ENCODE measurements at regions not wholly inside any gene's neighbourhood (a gene's known extent, or its start where the extent isn't known, plus 50 kb on each side); places are given as distances from the start of the nearest gene placed in this dataset.

DNA sequence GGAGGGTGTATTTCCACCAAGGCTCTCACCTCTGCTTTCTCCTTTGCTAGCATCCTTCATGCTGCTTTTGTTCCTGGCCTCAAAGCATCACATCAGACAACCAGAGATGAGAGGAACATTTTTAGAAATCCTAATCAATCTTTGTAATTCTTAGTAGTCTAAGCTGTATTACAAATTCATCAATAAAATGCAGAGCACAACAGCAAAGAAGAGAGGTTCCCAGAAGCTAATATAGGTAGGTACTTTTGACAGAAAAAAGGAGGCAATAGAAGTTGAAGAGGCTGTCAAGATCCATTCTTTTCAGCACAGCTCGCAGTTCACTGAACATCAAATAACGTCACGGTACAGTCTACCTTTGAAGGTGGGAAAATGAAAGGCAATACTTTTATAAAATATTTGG, 265.2 kb upstream of the SYT1 start:
- DNase-seq, result no peak

DNA sequence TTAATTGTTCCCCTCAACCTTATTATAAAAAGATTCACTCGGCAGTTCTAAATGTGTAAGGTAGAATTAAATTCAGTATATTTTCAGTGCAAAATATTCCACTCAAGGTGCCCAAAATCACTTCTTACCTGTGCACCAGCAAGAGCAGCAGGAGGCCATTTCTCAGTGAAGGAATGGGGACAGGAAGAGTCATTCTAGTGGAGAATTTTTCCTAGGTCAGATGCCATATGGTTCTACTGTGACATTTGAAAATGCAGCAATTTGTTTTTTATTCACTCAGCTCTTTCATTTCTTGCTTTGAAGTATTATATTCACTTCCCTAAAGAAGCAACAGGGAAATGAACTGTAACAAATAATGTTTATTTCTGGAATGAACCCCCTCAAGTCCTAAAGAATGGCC, 264.0 kb upstream of the SYT1 start:
- no peak for DNase-seq

DNA sequence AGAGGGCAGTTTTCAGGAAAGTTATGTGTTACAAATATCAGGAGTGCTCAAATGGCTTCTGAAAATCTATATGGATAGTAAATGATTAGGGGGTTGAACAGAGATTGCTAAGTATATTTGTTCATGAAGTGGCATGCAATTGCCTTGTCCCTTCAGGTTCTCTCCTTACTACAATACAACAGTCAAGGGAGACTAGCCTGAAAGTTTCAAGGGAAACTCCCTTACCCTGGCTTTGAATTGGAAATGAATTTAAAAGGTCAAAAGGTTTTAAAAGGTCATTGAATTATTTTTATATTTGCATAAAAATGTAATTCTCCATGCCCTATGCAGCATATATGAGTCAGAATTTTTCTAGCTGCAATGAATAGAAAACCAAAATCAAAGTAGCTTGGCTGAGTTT, 253.1 kb upstream of the SYT1 start:
- DNase-seq, result no peak

DNA sequence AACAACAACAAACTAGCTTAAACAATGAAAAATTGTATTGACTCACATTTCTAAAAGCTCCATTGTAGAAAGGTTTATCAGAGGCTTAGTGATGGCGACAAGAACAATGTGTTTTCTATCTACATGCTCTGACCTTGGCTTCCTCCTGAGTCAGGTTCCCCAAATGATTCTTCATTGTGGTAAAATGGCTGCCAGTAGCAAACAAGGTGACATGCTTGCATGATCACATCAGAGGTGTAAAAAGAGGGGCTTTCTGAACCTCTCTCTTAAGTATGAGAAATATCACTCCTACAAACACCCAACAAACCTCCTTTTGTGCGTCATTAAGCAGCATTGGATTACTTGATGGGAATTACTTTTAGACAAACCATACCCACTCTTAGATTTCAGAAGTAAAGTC, 252.4 kb upstream of the SYT1 start:
- no peak for DNase-seq

DNA sequence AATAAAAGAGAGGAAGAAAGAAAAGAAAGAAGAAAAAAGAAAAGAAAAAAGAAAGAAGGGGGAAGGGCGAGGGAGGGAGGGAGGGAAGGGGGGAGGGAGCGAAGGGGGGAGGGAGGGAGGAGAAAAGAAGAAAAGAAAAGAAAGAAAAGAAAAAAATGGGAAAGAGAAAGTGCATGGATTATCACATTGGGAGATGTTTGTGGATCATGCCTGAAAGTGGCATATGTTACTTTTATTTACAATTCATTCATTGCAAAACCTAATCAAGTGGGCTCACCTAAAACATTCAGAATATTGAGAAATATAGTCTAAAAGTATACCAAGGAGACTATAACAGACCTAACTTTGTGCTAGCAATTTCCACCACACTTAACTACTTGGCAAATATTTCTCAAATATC, 246.9 kb upstream of the SYT1 start:
- no peak for DNase-seq

DNA sequence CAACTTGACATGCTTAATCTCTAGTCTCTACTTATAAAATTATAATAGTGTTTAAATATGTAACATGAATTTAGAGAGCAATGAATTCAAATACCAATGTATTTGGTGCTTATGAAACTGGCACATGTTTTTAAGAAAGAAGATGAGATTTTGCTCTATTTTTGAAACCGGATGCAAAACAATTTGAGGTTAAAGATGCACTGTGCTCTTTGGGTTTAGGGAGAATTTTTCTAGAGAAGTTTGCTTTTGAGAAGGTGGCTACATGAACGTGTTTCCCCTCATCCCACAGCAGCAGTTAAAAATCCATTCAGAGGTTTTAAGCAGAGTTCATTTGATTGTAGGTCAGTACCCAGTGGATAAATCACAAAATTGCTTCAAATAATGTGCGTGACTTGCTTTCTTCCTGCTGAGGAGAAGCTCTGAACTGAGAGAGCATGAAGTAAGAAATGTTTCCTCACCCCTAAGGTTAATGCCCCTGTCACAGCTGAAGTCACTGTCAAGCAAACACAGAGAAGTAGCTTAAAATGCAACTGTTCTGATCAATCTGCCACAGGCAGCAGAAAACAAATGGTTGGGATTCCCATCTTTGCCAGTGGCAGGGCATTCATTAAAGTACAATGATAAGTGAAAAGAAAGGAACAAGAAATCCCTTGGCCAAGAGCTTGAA, 241.9 kb upstream of the SYT1 start:
- DNase-seq, result no peak

DNA sequence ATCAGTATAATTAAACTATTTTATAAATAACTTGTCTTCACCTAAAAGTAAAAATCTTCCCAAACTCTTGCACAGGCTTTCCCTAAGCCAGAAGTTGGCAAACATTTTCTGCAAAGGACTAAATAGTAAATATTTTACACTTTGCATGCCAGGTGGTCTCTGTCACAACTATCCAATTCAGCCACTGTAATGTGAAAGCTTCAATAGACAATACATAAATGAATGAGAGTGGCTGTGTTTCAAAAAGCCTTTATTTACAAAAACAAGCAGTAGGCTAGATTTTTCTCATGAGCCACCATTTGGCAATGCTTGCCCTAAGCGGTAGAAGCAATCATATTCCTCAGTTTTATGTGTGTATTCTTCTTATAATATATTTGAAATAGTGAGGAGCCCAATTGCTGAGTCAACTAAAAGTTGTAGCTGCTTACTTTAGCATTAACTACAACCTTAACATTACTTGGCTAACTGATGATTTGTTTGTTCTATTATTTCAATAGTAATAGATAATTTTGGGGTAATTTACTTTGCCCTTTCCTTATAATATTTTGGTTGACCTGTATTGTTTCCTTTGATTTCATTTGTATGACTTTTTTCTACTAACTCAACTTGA, 236.0 kb upstream of the SYT1 start:
- DNase-seq, result no peak

DNA sequence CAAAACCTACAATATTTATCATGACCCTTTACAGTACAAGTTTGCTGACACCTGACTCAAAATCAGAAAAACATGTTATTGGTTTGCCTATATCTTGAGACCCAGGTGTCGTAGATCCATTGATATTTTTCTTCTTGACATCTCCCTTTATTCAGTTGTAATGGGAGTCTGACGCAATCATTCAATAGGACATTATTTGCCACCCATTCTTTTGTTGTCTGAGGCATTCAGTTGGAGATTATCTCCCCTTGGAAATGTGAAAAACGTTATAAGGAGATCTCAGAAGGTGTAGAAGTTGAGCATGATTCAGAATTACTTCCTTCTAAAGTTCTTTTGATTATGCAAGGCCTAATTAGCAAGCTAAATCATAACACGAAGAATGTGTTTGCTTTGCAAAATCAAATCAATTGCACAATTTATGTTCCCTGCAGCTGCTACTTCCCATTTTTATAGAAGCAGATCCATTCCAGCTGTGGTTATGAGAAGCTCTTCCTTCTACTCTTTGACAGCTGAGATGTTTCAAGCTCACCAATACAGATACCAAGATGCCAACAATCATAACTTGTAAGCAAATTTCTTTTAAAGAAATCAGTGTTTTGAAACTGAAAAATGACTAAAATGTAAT, 228.2 kb upstream of the SYT1 start:
- peak; percentile 53 to 65 for DNase-seq

DNA sequence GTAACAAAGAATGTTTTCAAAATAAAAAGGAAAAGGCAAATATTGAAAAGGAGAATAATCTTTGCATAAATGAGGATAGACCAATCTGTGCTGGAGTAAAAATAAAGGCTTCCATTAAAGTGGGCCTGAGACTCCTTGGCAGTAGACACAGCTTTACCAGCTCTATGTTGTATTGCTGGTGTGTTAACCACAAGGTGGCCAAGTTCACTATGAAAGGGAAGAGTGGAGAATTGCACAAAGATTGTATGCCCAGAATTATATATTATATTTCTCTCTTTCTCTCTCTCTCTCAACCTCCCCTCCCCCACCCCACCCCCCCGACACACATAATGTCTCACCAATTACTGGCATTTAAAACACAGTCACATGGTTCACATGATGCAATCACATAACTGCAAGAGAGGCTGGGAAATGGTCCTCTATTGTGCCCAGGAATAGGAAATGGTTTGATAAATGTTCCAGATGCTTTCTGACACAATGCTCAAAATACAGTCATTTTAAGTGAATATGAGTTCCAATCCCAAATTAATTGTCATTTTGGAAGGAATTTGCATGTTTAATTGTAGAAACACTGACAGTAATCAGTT, 222.6 kb upstream of the SYT1 start:
- DNase-seq, result no peak

DNA sequence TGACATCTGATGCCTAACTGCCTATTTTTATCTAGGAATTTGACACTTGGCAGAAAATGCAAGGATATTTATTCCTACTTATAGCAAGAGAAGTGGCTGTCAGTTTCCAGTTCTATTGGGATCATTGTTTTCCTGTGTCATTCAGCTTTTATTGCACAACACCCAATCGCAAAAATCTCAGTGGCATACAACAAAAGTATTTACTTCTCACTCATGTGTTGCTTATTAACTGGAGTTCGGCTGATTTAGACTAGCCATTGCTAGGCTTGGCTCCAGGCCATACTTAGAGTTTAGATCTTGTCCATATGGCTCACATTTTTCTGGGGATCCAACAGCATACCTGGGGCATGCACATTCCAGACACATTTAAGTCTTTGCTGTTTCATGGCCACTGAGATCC, 218.6 kb upstream of the SYT1 start:
- DNase-seq, result no peak

DNA sequence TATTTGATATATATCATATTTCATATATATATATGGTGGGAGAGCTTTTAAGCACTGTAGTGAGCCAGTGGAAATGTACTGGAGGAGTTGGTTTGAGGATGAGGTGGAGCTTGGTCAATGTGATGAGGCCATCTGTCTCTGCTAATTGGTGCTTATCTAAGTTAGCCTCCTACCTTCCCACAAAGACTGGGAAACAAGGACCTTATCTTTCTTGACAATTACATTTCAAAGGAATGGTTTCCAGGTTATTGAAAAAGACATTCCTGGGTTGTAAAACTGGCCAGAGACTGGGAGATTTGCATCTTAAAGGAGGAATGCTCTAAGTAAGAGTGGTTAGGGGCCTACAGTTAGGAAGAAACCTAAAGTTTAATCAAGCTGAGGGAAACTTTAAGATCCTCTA, 212.8 kb upstream of the SYT1 start:
- DNase-seq, result no peak

DNA sequence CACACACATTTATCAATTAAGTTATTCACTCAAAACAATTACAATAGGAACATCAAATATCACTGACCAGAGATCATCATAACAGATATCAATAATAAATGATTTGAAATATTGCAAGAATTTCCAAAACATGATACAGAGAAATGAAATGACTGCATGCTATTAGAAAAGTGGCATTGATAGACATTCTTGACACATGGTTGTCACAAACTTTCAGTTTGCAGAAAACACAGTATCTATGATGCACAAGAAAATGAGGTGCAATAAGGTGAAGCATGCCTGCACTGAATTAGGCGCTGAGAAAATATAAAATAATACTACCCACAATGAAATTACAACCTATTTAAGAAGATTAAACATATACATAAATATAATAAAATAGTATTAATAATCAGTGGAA, 198.0 kb upstream of the SYT1 start:
- DNase-seq, result no peak

DNA sequence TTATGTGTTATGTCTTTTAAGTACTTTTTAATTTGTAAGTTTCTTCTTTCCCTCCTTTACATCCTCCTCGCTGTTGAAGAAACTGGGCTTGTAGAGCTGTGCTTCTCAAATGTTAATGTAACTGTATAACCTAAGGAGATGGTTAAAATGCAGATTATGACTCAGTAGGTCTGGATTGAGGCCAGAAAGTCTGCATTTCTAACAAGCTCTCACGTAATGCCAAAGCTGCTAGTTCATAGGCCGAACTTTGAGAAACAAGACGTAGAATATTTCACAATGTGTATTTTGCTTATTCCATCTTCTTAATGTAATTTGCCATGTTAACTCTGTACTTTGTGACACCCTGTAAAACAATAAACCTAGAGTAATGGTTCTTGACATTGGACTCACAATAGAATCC, 193.3 kb upstream of the SYT1 start:
- no peak for DNase-seq

DNA sequence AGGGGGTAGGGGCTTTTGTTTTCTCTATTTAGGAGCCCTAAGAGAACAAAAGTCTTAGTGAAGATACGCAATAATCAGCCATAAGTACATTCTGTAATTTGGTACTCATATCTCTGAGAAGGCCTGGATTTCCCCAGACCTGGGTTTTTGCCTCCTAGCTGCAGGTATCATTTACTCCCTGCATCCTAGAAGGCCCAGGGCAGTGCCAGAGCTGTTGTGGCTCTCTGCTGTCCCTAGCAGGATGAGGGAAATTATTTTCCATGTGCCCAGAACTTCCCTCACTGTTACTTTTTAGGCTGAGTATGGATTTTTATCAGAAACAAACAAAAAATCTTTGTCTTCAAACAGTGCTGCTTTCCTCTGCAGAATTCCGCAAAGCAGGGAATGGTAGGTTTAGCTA, 192.5 kb upstream of the SYT1 start:
- DNase-seq, result no peak

DNA sequence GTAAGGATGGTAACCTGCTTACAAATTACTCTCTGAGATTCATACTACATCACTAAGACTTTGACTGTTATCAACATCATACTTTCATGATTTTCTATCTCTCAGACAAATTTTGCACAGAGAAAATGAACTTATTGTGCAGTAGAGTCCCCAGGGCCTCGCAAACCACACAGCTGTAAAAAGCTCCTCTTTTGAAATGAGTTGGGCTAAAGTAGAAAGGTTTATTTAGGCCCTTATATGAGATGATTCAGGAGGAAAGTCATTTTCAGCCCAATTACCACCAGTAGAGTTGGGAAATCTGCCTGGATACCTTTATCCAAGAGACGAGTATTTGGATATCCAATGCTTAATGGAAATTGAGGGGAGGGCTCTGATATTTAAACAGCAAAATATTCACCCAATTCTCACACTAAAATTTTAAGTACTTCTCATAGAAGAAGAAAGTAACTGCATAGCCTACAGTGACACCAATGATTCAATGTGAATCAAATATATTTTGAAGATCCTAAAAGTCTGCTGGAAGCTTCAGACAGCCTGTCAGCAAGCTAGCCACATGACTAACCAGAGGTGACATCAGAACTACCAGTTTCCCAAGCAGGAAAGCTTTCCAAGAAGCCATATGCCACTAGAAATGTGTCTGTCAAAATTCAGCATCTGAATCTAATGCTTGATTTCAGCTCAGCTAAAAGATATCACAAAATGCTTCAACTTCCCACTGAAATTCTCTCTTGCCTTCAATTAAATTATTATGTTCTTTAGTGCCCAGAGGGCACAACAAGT, 190.1 kb upstream of the SYT1 start:
- no peak for DNase-seq

DNA sequence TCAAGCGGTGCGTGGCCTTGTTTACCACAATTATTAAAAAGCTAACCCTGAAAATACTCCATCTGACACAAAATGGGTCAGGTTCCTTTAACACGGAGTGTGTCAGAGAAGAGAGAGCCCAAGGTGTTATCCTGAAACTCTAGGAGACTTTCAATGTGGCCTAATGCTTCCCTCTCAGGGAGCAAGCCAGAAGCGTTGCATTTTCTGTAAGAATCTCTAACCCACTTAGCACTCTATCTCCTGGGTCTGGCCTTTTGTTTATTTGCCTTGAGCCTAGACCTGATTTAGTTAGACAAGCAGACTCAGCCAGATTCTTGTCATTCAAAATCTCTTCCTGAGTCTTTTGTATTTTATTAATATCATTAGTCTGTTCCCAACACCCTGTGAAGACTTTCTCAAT, 184.0 kb upstream of the SYT1 start:
- no peak for DNase-seq

DNA sequence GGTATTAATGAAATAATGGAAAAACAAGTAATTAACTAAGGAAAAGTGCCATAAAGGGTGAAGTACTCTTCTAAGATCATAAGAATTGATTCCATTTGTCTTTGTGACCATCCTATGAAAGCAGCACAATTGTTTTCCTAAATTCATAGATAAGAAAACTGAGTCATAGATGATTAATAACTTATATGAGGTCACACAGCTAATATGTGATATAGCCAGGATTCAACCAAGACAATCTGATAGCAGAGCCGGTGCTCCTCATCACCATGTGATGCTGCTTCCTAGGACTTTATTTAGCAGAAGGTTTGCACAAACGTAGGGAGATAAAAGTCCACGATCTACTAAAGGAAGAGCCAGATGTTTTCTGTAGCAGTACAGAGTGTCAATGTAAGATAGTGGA, 181.5 kb upstream of the SYT1 start:
- no peak for DNase-seq

DNA sequence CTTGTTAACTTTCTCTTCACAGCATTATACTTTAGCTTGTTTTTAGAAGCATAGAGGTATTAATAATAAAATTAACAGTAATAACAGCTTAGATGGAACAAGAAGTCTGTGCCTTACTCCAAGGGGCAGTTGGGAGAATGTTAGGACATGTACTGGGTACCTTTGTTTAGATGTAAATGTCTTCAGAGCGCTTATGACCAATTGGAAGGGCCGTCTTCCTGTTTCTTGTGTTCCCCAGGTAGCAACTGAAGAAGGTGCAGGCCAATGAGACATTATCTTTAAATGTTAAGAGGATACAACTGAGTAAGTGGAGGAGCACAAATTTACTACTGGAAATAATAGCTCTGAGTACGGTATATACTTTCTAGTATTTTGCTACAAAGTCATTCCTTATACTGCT, 180.9 kb upstream of the SYT1 start:
- no peak for DNase-seq

DNA sequence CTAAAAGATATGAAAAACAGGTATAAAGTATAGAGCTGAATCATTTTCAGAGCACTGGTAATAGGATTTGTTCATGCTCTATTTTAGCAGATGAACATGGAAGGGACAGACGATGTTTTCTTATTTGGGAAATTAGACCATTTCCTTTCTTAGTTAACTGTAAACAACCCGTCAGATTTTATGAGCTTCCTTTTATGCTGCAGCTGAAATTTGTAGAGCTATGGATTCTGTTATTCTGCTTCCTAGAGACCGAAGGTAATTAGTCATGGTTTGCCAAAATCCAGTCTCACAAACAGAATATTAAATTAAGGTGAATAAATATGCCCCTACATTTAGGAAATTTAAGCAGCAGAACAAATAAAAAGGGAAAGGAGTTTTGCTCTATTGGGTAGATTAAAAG, 180.2 kb upstream of the SYT1 start:
- DNase-seq, result no peak

DNA sequence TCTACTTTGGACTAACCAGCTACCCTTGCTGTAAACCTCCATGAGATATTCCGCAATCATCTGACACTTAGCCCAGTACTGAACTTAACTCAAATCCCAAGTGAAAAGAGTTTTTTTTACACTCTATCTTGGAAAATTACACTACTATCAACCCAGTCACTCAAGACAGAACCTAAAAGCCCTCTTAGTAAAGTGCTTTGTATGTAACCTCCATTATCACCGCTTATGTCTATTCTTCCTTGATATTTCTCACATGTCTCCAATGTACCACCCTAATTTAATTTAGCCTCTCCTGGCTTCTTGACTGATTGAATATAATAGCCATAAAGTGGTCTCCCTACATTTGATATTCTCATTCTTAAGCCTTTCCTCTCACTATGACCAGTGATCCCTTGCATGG, 168.8 kb upstream of the SYT1 start:
- DNase-seq, result no peak

DNA sequence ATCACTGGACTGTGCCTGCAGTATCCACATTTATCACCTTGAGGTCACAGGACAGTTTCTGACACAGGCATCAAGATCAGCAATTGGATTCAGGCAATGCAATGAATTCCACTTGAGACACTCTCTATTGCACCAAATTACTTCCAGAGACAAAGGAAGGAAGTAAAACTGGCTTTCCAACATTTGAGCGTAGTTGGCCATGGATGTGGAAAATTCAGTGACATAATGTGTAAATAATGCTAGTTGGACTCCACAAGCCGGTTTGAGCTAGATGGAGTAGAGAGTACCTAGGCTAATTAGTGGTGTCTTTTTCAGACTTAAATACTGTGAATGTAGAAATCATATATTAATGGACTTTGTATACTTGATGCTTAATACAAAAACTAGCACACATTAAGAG, 168.3 kb upstream of the SYT1 start:
- DNase-seq, result no peak

DNA sequence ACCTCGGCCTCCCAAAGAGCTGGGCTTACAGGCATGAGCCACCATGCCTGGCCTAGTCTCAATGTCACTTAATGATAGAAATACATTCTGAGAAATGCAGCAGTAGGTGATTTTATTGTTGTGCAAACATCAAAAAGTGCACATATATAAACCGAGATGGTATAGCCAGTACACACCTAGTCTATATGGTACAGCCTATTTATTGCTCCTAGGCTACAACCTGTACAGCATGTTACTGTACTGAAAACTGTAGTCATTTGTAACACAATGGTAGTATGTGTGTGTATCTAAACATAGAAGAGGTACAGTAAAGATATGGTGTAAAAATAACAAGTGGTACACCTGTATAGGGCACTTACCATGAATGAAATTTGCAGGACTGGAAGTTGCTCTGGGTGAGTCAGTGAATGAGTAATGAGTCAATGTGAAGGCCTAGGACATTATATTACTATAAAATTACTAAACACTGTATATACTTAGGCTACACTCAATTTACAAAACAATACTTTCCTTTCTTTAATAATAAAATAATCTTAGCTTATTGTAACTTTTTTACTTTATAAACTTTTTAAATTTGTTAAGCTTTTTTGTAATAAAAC, 166.7 kb upstream of the SYT1 start:
- no peak for DNase-seq

DNA sequence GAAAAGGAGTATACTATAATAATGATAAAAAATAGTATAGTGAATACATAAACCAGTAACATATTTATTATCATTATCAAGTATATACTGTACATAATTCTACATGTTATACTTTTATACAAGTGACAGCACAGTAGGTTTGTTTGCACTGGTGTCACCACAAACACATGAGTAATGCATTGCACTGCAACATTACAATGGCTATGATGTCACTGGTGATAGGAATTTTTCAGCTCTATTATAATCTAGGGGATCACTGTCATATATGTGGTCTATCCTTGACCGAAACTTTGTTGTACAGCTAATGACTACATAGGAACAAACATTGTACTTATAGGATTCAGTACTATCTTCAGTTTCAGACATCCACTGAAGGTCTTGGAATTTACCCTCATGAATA, 165.8 kb upstream of the SYT1 start:
- no peak for DNase-seq
